Endodermal cell (in vitro differentiated cells): ENCODE measurements at regions not wholly inside any gene's neighbourhood (a gene's known extent, or its start where the extent isn't known, plus 50 kb on each side); places are given as distances from the start of the nearest gene placed in this dataset.

Experiments used
- DNase-seq: peaks from one replicate; pipeline ENCODE4 v3.0.0-alpha.2; 2017
- H3K27ac ChIP-seq: 2 replicates; pipeline ENCODE4 v1.5.1; 2013; ENCODE audit warnings: mild to moderate bottlenecking, low read depth, low read length, moderate library complexity
- H3K27me3 ChIP-seq: 2 replicates; pipeline ENCODE4 v1.6.1; 2013; ENCODE audit warnings: mild to moderate bottlenecking, low read length, moderate library complexity; ENCODE audit not compliant: insufficient read depth, control insufficient read depth, poor library complexity, severe bottlenecking
- H3K36me3 ChIP-seq: 2 replicates; pipeline ENCODE4 v1.7.0; 2013; ENCODE audit warnings: mild to moderate bottlenecking, low read length, moderate library complexity; ENCODE audit not compliant: control insufficient read depth, insufficient read depth
- H3K4me1 ChIP-seq: one replicate; pipeline ENCODE4 v1.7.0; 2013; ENCODE audit warnings: low read length; ENCODE audit not compliant: control insufficient read depth, insufficient read depth
- H3K4me3 ChIP-seq: 2 replicates; pipeline ENCODE4 v1.5.1; 2013; ENCODE audit warnings: mild to moderate bottlenecking, low read length, moderate library complexity
- H3K9ac ChIP-seq: 2 replicates; pipeline ENCODE4 v1.6.1; 2013; ENCODE audit warnings: mild to moderate bottlenecking, low read length, moderate library complexity; ENCODE audit not compliant: poor library complexity, severe bottlenecking; ENCODE audit errors: extremely low read depth
- H3K9me3 ChIP-seq: 2 replicates; pipeline ENCODE4 v1.6.1; 2013; ENCODE audit warnings: mild to moderate bottlenecking, low read length, moderate library complexity; ENCODE audit not compliant: control insufficient read depth
- H3K27ac Mint-ChIP-seq: 2 replicates; pipeline ENCODE4 v1.8.0; 2020; ENCODE audit warnings: mixed read lengths
- H3K27me3 Mint-ChIP-seq: 2 replicates; pipeline ENCODE4 v1.8.0; 2021; ENCODE audit warnings: mild to moderate bottlenecking, mixed read lengths; ENCODE audit not compliant: insufficient read depth
- H3K36me3 Mint-ChIP-seq: 2 replicates; pipeline ENCODE4 v1.8.0; 2020; ENCODE audit warnings: low read depth, mixed read lengths
- H3K4me1 Mint-ChIP-seq: 2 replicates; pipeline ENCODE4 v1.8.0; 2020; ENCODE audit warnings: mixed read lengths
- H3K4me3 Mint-ChIP-seq: 2 replicates; pipeline ENCODE4 v1.8.0; 2020; ENCODE audit warnings: mild to moderate bottlenecking, moderate library complexity, mixed read lengths
- H3K9me3 Mint-ChIP-seq: 2 replicates; pipeline ENCODE4 v1.8.0; 2020; ENCODE audit warnings: mild to moderate bottlenecking, mixed read lengths
- WGBS, 2 experiments: methylation state at CpG; one replicate each; pipeline versions ENCODE4 v1.1.5 to v1.1.7; 2013; ENCODE audit warnings: missing lambda C conversion rate in 2 of 2, mixed read lengths in 1 of 2; ENCODE audit not compliant: insufficient coverage in 1 of 2, insufficient read length in 1 of 2; 5-methylcytosine and 5-hydroxymethylcytosine counted together
- TF ChIP-seq, protein P1 (sequence below): fragments of 200-600 bp; sonication (generic); conservative IDR thresholded peaks from 2 replicates; pipeline ENCODE4 v1.5.0; 2021; ENCODE audit warnings: antibody characterized with exemption, mild to moderate bottlenecking

- H3K4me1 ChIP-seq, result no peaks in the 10 kb centered on the region
- 90% methylated on average over 1 of the region's 1 CpG; no CpG with 5 or more reads in 1 of the 2 experiments for WGBS, 2 experiments
- no peaks in the 10 kb centered on the region for H3K27me3 Mint-ChIP-seq
- peaks cover 8% of the 10 kb centered on the region for H3K9me3 Mint-ChIP-seq
- no peaks in the 10 kb centered on the region for H3K27me3 ChIP-seq
- no peak for DNase-seq
- H3K27ac Mint-ChIP-seq, result no peak overlapping the region
- H3K27ac ChIP-seq, result no peak overlapping the region
- no peaks in the 10 kb centered on the region for H3K4me1 Mint-ChIP-seq
- H3K4me3 Mint-ChIP-seq, result no peak overlapping the region
- H3K9ac ChIP-seq, result no peak overlapping the region
- peaks cover 6% of the 10 kb centered on the region for H3K9me3 ChIP-seq
- H3K36me3 Mint-ChIP-seq, result no peaks in the 10 kb centered on the region
- no peak overlapping the region for H3K4me3 ChIP-seq
- TF ChIP-seq, protein P1, sequence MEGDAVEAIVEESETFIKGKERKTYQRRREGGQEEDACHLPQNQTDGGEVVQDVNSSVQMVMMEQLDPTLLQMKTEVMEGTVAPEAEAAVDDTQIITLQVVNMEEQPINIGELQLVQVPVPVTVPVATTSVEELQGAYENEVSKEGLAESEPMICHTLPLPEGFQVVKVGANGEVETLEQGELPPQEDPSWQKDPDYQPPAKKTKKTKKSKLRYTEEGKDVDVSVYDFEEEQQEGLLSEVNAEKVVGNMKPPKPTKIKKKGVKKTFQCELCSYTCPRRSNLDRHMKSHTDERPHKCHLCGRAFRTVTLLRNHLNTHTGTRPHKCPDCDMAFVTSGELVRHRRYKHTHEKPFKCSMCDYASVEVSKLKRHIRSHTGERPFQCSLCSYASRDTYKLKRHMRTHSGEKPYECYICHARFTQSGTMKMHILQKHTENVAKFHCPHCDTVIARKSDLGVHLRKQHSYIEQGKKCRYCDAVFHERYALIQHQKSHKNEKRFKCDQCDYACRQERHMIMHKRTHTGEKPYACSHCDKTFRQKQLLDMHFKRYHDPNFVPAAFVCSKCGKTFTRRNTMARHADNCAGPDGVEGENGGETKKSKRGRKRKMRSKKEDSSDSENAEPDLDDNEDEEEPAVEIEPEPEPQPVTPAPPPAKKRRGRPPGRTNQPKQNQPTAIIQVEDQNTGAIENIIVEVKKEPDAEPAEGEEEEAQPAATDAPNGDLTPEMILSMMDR, result no peak
- H3K36me3 ChIP-seq, result no peaks in the 10 kb centered on the region
Observed at GRCh38 chr2:183497861-183498260, 373.6 kb downstream of the NUP35 start.

DNA sequence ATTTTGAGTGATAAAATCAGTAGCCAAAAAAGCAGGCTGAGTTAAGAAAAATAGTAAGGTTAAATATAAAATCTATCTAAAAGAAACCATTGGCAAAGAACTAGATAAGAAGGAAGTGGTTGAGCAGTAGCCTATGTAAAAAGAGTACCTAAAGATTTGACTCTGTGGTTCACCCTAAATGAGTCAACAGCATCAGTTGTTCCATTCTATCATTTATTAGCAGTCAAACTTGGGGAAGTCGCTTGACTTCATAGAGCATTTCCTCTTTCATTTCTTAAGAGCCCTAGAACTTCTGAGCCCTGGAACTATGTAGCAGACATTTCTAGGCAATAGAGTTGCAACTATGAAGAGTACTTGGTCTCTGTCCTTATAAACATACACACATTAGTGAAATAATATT lies 381.7 kb downstream of the NUP35 start:
- 97% methylated on average over 1 of the region's 1 CpG; no CpG with 5 or more reads in 1 of the 2 experiments for WGBS, 2 experiments
- H3K4me3 Mint-ChIP-seq, result no peak overlapping the region
- TF ChIP-seq, protein P1, result no peak
- no peak overlapping the region for H3K27ac Mint-ChIP-seq
- peaks cover 25% of the 10 kb centered on the region for H3K36me3 Mint-ChIP-seq
- Histone ChIP-seq H3K27me3 (no peaks in the 10 kb centered on the region), H3K9me3 (peaks cover 31% of the 10 kb centered on the region), H3K36me3 (no peaks in the 10 kb centered on the region), H3K9ac (no peak overlapping the region), H3K4me3 (no peak overlapping the region), H3K27ac (no peak overlapping the region), H3K4me1 (no peaks in the 10 kb centered on the region)
- H3K4me1 Mint-ChIP-seq, result no peaks in the 10 kb centered on the region
- H3K9me3 Mint-ChIP-seq, result peaks cover 46% of the 10 kb centered on the region
- no peaks in the 10 kb centered on the region for H3K27me3 Mint-ChIP-seq
- DNase-seq, result no peak

- H3K9me3 Mint-ChIP-seq, result peaks cover 66% of the 10 kb centered on the region
- TF ChIP-seq, protein P1, result no peak
- no peaks in the 10 kb centered on the region for H3K27me3 Mint-ChIP-seq
- no peak overlapping the region for H3K9ac ChIP-seq
- H3K4me1 ChIP-seq, result no peaks in the 10 kb centered on the region
- no peak overlapping the region for H3K4me3 Mint-ChIP-seq
- no peak overlapping the region for H3K27ac ChIP-seq
- H3K9me3 ChIP-seq, result peaks cover 47% of the 10 kb centered on the region
- DNase-seq, result no peak
- H3K36me3 Mint-ChIP-seq, result peaks cover 28% of the 10 kb centered on the region
- H3K27me3 ChIP-seq, result no peaks in the 10 kb centered on the region
- WGBS, 2 experiments, result 90 to 93% methylated on average over 2 to 3 of the region's 3 CpGs
- no peak overlapping the region for H3K4me3 ChIP-seq
- no peak overlapping the region for H3K27ac Mint-ChIP-seq
- peaks cover 5% of the 10 kb centered on the region for H3K4me1 Mint-ChIP-seq
- H3K36me3 ChIP-seq, result no peaks in the 10 kb centered on the region
Observed at GRCh38 chr2:183511154-183511553, 386.9 kb downstream of the NUP35 start.
